ENCODE measurements at regions not wholly inside any gene's neighbourhood (a gene's known extent, or its start where the extent isn't known, plus 50 kb on each side); places are given as distances from the start of the nearest gene placed in this dataset.

GRCh38 chr5:20660588-20660987 is 672.6 kb upstream of the CDH18 start:
- no peak for TF ChIP-seq CTCF (IDR thresholded peaks at IDR 0.05)
- no peak for TF ChIP-seq POLR2A (IDR thresholded peaks at IDR 0.05)

Data from testis (tissue), 2 donors.